Neural progenitor cell (in vitro differentiated cells): ENCODE measurements at regions not wholly inside any gene's neighbourhood (a gene's known extent, or its start where the extent isn't known, plus 50 kb on each side); places are given as distances from the start of the nearest gene placed in this dataset.

Experiments
- CTCF ChIP-seq: fragments of 200-600 bp; sonication (generic); IDR thresholded peaks from 2 replicates; pipeline ENCODE4 v1.5.1; 2017; ENCODE audit warnings: antibody characterized with exemption, mild to moderate bottlenecking
- EZH2phosphoT487 ChIP-seq: fragments of 200-600 bp; sonication (generic); IDR thresholded peaks from 2 replicates; pipeline ENCODE4 v1.6.1; 2017; ENCODE audit warnings: antibody characterized with exemption

GRCh38 chr1:157277913-157278312 is 139.7 kb upstream of the ETV3 start:
- TF ChIP-seq CTCF (no peak), EZH2phosphoT487 (no peak)
